ENCODE measurements at regions not wholly inside any gene's neighbourhood (a gene's known extent, or its start where the extent isn't known, plus 50 kb on each side); places are given as distances from the start of the nearest gene placed in this dataset.
A peak's percentile ranks its signal among the peaks of the same experiment; 100 is the strongest.

DNA sequence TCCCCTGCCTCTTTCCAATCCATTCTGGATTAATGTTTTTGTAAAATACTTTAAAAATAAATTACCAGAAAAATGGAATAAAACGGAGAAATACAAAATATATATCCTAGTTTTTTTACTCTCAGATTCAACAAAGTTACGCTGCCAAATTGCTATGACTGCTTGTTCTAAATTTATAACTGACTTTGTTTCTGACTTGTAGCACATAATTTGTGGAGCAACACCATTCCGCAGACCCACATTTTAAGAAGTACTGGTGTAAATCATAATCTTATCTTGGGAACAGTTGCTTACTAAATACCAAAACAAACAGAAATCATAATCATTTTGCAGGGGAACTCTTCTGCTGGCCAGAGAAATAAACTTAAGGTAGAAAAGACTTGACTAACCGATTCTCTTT is 339.4 kb upstream of the CBLB start:
- H3K4me3 ChIP-seq (ENCODE audit: low read depth, low read length) = no peak overlapping the region
- no peak for DNase-seq (ENCODE audit: low read depth, low spot score)
- in situ Hi-C loops (cut with HindIII; ENCODE audit: low sequenced_read_pairs) = no loop called here
- TF ChIP-seq, protein P1, sequence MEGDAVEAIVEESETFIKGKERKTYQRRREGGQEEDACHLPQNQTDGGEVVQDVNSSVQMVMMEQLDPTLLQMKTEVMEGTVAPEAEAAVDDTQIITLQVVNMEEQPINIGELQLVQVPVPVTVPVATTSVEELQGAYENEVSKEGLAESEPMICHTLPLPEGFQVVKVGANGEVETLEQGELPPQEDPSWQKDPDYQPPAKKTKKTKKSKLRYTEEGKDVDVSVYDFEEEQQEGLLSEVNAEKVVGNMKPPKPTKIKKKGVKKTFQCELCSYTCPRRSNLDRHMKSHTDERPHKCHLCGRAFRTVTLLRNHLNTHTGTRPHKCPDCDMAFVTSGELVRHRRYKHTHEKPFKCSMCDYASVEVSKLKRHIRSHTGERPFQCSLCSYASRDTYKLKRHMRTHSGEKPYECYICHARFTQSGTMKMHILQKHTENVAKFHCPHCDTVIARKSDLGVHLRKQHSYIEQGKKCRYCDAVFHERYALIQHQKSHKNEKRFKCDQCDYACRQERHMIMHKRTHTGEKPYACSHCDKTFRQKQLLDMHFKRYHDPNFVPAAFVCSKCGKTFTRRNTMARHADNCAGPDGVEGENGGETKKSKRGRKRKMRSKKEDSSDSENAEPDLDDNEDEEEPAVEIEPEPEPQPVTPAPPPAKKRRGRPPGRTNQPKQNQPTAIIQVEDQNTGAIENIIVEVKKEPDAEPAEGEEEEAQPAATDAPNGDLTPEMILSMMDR (IDR thresholded peaks at IDR 0.05; ENCODE audit: low read depth, low read length) = no peak

DNA sequence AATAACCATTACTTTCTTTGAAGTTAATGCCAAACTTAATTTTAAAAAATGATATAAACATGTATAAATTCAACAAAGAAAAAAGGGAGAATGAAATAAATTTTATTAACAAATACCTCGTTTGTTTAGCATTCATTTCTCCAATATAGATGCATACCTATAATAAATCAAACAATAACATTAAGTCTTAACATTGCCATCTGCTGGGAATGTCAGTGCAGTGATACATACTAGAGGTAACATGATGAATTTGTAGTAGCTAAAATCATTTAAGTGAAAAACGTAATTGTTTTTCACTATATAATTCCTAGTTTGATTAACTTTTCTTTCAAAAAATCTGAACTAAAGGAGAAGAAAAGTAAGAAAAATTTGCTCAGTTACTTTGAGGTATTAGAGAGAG is 340.2 kb upstream of the CBLB start:
- TF ChIP-seq, protein P1 (IDR thresholded peaks at IDR 0.05; ENCODE audit: low read depth, low read length) = peak; percentile 29
- in situ Hi-C loops (cut with HindIII; ENCODE audit: low sequenced_read_pairs) = no loop called here
- no peak overlapping the region for H3K4me3 ChIP-seq (ENCODE audit: low read depth, low read length)
- DNase-seq (ENCODE audit: low read depth, low spot score) = peak; percentile 30

DNA sequence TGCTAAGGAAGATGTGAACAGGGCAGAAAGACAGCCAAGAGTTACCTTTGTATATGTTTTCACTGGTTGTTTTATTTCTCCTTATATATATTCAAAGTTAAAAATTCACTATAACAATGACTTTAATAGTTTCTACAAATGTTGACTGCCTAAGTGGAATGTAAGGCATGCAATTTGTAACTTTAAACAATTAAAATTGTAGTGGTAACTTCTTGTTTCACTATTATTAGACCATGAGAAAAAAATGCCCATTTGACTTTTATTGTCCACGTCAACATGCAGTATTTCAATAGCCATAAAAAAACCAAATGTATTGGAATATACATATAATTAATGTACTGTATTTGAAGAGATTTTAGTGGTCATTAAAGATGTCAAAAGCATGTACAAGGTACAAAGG is 340.7 kb upstream of the CBLB start:
- in situ Hi-C loops (cut with HindIII; ENCODE audit: low sequenced_read_pairs) = no loop called here
- TF ChIP-seq, protein P1 (IDR thresholded peaks at IDR 0.05; ENCODE audit: low read depth, low read length) = no peak
- no peak for DNase-seq (ENCODE audit: low read depth, low spot score)
- H3K4me3 ChIP-seq (ENCODE audit: low read depth, low read length) = no peak overlapping the region

DNA sequence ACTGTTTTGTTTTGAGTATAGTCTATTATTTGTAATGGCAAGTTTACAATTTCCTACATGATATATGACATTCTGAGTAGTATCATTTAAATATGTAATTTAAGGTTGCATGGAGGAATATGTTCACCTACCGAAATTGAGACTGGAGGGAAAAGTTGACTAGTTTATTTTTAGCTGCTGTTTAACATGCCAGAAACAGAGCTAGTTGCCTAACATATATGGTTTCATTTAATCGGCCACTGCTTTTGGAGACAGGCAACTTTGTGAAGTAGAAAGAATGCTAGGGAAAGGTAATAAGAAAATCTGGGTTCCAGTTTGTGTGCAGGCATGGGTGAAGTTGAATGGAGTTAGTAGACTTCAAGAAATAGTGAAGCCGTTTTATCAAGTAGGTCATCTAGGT is 342.1 kb upstream of the CBLB start:
- TF ChIP-seq, protein P1 (IDR thresholded peaks at IDR 0.05; ENCODE audit: low read depth, low read length) = no peak
- no peak for DNase-seq (ENCODE audit: low read depth, low spot score)
- no peak overlapping the region for H3K4me3 ChIP-seq (ENCODE audit: low read depth, low read length)
- in situ Hi-C loops (cut with HindIII; ENCODE audit: low sequenced_read_pairs) = no loop called here

DNA sequence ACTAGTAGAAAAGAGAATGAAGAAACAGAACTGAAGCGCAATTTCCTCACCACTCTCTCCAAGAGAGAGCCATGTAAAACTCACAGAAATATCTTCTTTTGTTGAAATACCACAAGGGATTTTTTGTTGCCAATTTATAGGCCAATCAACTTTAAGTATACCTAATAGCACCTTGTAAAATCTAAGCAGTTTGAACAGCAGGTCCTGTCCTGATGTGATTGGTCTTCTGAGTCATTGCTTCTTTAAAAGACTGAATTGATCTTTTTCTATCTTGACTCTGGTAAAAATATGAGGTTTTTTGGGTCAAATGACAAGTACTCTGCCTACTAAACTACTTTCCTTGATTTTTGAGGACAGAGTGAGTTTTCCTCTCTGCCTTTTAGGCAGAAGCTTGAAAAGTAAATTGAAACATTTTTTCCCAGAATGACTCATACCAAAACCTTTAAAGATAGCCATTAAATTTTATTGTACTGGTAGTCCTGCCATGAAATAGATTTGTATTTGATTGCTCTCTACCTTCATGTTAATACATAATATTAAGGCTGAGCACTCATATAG is 343.9 kb upstream of the CBLB start:
- DNase-seq (ENCODE audit: low read depth, low spot score) = peak; percentile 46
- in situ Hi-C loops (cut with HindIII; ENCODE audit: low sequenced_read_pairs) = no loop called here
- H3K4me3 ChIP-seq (ENCODE audit: low read depth, low read length) = no peak overlapping the region
- TF ChIP-seq, protein P1 (IDR thresholded peaks at IDR 0.05; ENCODE audit: low read depth, low read length) = no peak

DNA sequence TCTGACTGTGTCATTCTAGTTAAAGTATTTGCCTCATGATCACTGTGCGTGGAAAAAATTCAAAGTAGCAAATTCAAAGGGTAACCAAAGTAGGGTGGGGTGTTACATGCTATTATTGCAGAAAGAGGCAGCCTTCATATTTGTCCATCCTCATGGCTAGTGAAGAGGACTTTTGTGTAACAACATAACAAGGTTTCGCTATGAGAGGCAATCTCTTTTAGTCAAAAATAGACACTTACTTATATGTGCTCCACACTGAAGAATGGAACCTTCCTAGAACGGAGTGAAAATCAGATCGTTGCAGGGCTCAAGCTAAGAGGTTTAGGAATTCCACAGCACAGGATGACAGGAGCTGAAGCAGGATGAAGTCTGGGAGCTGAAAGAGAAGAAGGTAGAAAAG is 345.1 kb upstream of the CBLB start:
- in situ Hi-C loops (cut with HindIII; ENCODE audit: low sequenced_read_pairs) = no loop called here
- H3K4me3 ChIP-seq (ENCODE audit: low read depth, low read length) = no peak overlapping the region
- no peak for DNase-seq (ENCODE audit: low read depth, low spot score)
- TF ChIP-seq, protein P1 (IDR thresholded peaks at IDR 0.05; ENCODE audit: low read depth, low read length) = no peak

GRCh38 chr3:106214641-106215040 is 345.8 kb upstream of the CBLB start:
- no peak for DNase-seq (ENCODE audit: low read depth, low spot score)
- in situ Hi-C loops (cut with HindIII; ENCODE audit: low sequenced_read_pairs) = no loop called here
- no peak overlapping the region for H3K4me3 ChIP-seq (ENCODE audit: low read depth, low read length)
- TF ChIP-seq, protein P1 (IDR thresholded peaks at IDR 0.05; ENCODE audit: low read depth, low read length) = no peak
